HEK293T (cell line): ENCODE measurements at regions not wholly inside any gene's neighbourhood (a gene's known extent, or its start where the extent isn't known, plus 50 kb on each side); places are given as distances from the start of the nearest gene placed in this dataset.
"Not testable (repeated sequence)": the region's sequence is repeated elsewhere in the genome, so short reads cannot be mapped to it uniquely, and the experiment has no call there.

Experiments used
- CTCF ChIA-PET: fragments of 350-600 bp; formaldehyde crosslinking; extraction: SDS; loops from one replicate; lab custom pipeline; 2021; ENCODE audit warnings: antibody characterized with exemption, inconsistent platforms; lab: Yijun Ruan, JAX
- POLR2A ChIA-PET: fragments of 350-600 bp; formaldehyde crosslinking; extraction: SDS; loops from one replicate; lab custom pipeline; 2020; ENCODE audit warnings: antibody characterized with exemption, inconsistent platforms; lab: Yijun Ruan, JAX
- DNase-seq: peaks from one replicate; pipeline ENCODE4 v3.0.0; 2012; ENCODE audit warnings: mixed read lengths; ENCODE audit errors: extremely low spot score
- ARNT ChIP-seq: fragments of 450-650 bp; IDR thresholded peaks from 2 replicates; pipeline ENCODE4 v1.6.1; 2017; ENCODE audit warnings: mild to moderate bottlenecking
- BHLHE40 ChIP-seq: fragments of 450-650 bp; IDR thresholded peaks from 2 replicates; pipeline ENCODE4 v1.6.1; 2016; ENCODE audit warnings: mild to moderate bottlenecking, moderate library complexity, borderline replicate concordance
- CTBP1 ChIP-seq: fragments of 450-650 bp; IDR thresholded peaks from 2 replicates; pipeline ENCODE4 v1.6.1; 2016; ENCODE audit warnings: borderline replicate concordance
- ELF4 ChIP-seq: fragments of 450-650 bp; IDR thresholded peaks from 2 replicates; pipeline ENCODE4 v1.6.1; 2017; ENCODE audit warnings: antibody characterized with exemption
- FOXA1 ChIP-seq: fragments of 450-650 bp; IDR thresholded peaks from 2 replicates; pipeline ENCODE4 v1.6.1; 2016; ENCODE audit warnings: mild to moderate bottlenecking
- FOXK2 ChIP-seq: fragments of 450-650 bp; IDR thresholded peaks from 2 replicates; pipeline ENCODE4 v1.6.1; 2016; ENCODE audit warnings: mild to moderate bottlenecking
- FOXM1 ChIP-seq: fragments of 450-650 bp; IDR thresholded peaks from 2 replicates; pipeline ENCODE4 v1.6.1; 2017; ENCODE audit warnings: mild to moderate bottlenecking, borderline replicate concordance
- HDGF ChIP-seq: fragments of 450-650 bp; IDR thresholded peaks from 2 replicates; pipeline ENCODE4 v1.6.1; 2017; ENCODE audit warnings: antibody characterized with exemption, borderline replicate concordance
- L3MBTL2 ChIP-seq: fragments of 450-650 bp; conservative IDR thresholded peaks from 2 replicates; pipeline ENCODE4 v1.6.1; 2016; ENCODE audit warnings: mild to moderate bottlenecking
- LEF1 ChIP-seq: fragments of 450-650 bp; IDR thresholded peaks from 2 replicates; pipeline ENCODE4 v1.6.1; 2017; ENCODE audit warnings: mild to moderate bottlenecking, borderline replicate concordance
- NFRKB ChIP-seq: fragments of 450-650 bp; IDR thresholded peaks from 2 replicates; pipeline ENCODE4 v1.6.1; 2016; ENCODE audit warnings: mild to moderate bottlenecking, moderate library complexity
- SP1 ChIP-seq: fragments of 450-650 bp; IDR thresholded peaks from 2 replicates; pipeline ENCODE4 v1.6.1; 2017
- SUZ12 ChIP-seq: fragments of 450-650 bp; IDR thresholded peaks from 2 replicates; pipeline ENCODE4 v1.6.1; 2016; ENCODE audit warnings: mild to moderate bottlenecking
- TARDBP ChIP-seq: fragments of 450-650 bp; IDR thresholded peaks from 2 replicates; pipeline ENCODE4 v1.6.1; 2016
- ZNF384 ChIP-seq: fragments of 450-650 bp; IDR thresholded peaks from 2 replicates; pipeline ENCODE4 v1.6.1; 2016
- TF ChIP-seq, protein P1 (sequence below): fragments of 450-650 bp; IDR thresholded peaks from 2 replicates; pipeline ENCODE4 v1.6.1; 2016

DNA sequence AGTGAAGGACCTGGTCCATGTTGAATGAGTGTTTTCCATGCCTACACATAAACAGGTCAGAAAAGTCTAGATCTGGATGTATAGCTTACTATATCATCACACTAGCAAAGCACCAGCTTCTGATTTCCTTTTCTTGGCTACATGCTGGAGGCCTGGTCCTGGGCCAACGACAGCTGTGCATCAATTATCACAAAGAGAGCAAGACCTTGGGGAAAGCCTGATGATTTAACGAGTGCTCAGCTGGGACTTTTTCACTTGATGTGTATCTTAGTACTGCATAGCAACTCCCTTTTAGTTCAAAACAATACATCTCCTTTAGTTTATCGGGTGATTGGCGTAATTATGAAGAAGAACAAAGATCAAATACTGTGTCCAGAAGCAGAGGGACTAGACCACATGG lies 358.2 kb downstream of the KIF2B start:
- no peak for DNase-seq
- CTCF ChIA-PET = no interaction called here
- POLR2A ChIA-PET = no interaction called here
- TF ChIP-seq TARDBP (no peak), SP1 (no peak)

DNA sequence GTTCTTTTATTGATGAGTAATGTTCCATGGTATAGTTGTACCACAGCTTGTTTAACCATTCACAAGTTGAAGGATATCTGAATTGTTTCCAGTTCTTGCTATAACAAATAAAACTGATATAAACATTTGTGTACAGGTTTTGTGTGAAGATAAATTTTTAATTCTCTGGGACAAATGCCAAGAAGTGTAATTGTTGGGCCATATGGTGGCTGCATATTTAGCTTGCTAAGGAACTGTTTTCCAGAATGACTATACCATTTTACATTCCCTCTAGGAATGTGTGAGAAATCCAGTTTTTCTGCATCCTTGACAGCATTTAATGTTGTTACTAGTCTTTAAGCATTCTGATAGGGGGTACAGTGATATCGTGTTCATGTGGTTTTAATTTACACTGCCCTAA lies 368.5 kb downstream of the KIF2B start:
- POLR2A ChIA-PET = no interaction called here
- CTCF ChIA-PET = no interaction called here
- TF ChIP-seq BHLHE40 (no peak), FOXA1 (no peak)
- no peak for DNase-seq

- no peak for DNase-seq
- ChIA-PET CTCF (no interaction called here), POLR2A (no interaction called here)
- TF ChIP-seq SP1 (no peak), ARNT (no peak), TARDBP (no peak), L3MBTL2 (no peak), NFRKB (no peak), LEF1 (no peak), SUZ12 (no peak)
Measured at GRCh38 chr17:54194268-54194667, 371.5 kb downstream of the KIF2B start.

DNA sequence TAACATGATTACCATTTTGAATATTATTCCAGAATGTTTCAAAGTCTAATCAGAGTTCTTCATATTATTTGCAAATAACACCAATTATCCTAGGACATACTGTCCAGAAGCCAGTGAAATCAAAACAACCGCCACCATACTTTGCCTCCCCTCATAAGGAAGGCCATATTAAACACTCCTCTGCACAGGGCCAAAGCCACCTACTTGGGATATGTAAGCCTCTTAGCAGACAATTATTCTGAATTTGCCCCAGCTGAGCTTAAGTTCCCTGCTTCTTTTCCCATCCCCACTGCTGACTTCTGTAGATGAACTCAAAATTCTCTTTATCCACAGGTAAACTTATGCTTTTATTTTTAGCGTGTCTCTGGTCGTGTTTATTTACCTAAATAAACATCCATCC lies 374.0 kb downstream of the KIF2B start:
- POLR2A ChIA-PET = no interaction called here
- TF ChIP-seq BHLHE40 (no peak), FOXK2 (no peak)
- DNase-seq = no peak
- CTCF ChIA-PET = no interaction called here

GRCh38 chr17:54201380-54201779 lies 378.7 kb downstream of the KIF2B start:
- POLR2A ChIA-PET, CTCF ChIA-PET, DNase-seq: not testable (repeated sequence)

DNA sequence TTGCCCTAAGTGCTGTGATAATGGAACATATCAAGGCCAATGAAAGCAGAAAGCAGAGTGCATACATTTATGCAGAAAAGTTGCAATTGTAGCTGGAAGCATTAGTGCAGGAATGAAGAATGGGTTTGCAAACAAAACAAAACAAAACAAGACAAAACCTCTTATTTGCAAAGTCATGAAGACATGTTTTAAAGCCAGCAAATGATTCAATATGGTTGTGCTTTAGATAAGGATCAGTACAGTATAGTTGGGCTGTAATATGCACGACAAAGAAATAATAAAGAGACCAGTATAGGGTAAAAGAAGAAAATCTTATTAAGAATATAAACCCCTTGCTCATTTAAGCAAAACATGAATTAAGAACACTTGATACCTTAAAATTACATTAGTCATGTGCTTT lies 398.1 kb downstream of the KIF2B start:
- CTCF ChIA-PET = no interaction called here
- TF ChIP-seq FOXA1 = no peak
- TF ChIP-seq FOXM1 = no peak
- TF ChIP-seq SP1 = no peak
- no peak for TF ChIP-seq ELF4
- no peak for TF ChIP-seq SUZ12
- no peak for TF ChIP-seq ARNT
- TF ChIP-seq CTBP1 = no peak
- no peak for TF ChIP-seq NFRKB
- no peak for TF ChIP-seq LEF1
- no peak for TF ChIP-seq L3MBTL2
- TF ChIP-seq HDGF = no peak
- no peak for DNase-seq
- POLR2A ChIA-PET = no interaction called here

GRCh38 chr17:54221499-54221898 lies 398.8 kb downstream of the KIF2B start:
- CTCF ChIA-PET = interaction anchor here (0.7 kb wide), 1 partner anchor 78 kb away, joined by 3 read pairs; no protein-coding TSS in a partner anchor
- POLR2A ChIA-PET = no interaction called here
- TF ChIP-seq FOXM1 (no peak), CTBP1 (no peak), ARNT (no peak), TARDBP (no peak), HDGF (no peak), SUZ12 (no peak), NFRKB (no peak), LEF1 (no peak), L3MBTL2 (no peak), SP1 (no peak), ZNF384 (no peak), FOXA1 (no peak)
- TF ChIP-seq, protein P1, sequence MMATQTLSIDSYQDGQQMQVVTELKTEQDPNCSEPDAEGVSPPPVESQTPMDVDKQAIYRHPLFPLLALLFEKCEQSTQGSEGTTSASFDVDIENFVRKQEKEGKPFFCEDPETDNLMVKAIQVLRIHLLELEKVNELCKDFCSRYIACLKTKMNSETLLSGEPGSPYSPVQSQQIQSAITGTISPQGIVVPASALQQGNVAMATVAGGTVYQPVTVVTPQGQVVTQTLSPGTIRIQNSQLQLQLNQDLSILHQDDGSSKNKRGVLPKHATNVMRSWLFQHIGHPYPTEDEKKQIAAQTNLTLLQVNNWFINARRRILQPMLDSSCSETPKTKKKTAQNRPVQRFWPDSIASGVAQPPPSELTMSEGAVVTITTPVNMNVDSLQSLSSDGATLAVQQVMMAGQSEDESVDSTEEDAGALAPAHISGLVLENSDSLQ = no peak
- DNase-seq = no peak

- no peak for DNase-seq
- TF ChIP-seq FOXK2 (no peak), L3MBTL2 (no peak), CTBP1 (no peak), FOXA1 (no peak), SUZ12 (no peak), ELF4 (no peak), ARNT (no peak), NFRKB (no peak), TARDBP (no peak), ZNF384 (no peak), HDGF (no peak), SP1 (no peak), LEF1 (no peak), FOXM1 (no peak), BHLHE40 (no peak)
- TF ChIP-seq, protein P1 = no peak
- ChIA-PET CTCF (no interaction called here), POLR2A (no interaction called here)
Measured at GRCh38 chr17:54235571-54235970, 412.8 kb downstream of the KIF2B start.
